Adrenal gland (tissue), 5 donors: ENCODE measurements at regions not wholly inside any gene's neighbourhood (a gene's known extent, or its start where the extent isn't known, plus 50 kb on each side); places are given as distances from the start of the nearest gene placed in this dataset.

ENCODE experiments used
- POLR2A ChIP-seq, 2 donors: fragments of 450-650 bp; IDR thresholded peaks; one replicate each; pipeline ENCODE4 v1.6.1; 2017; ENCODE audit warnings: antibody characterized with exemption in 2 of 2, mild to moderate bottlenecking in 2 of 2, moderate library complexity in 1 of 2
- TF ChIP-seq, protein P1 (sequence below), 6 experiments: fragments of 450-650 bp in 4 of 6; fragments of 200-600 bp in 2 of 6; sonication (generic) in 1 of 6; IDR thresholded peaks; 1 replicate in 5 of 6; 2 replicates in 1 of 6; pipeline versions ENCODE4 v1.5.1 to v1.8.0; 2016 to 2021; ENCODE audit warnings: antibody characterized with exemption in 6 of 6, mild to moderate bottlenecking in 2 of 6, moderate library complexity in 1 of 6
- donor health status: DM: no; HTN: no; CAD: no.

DNA sequence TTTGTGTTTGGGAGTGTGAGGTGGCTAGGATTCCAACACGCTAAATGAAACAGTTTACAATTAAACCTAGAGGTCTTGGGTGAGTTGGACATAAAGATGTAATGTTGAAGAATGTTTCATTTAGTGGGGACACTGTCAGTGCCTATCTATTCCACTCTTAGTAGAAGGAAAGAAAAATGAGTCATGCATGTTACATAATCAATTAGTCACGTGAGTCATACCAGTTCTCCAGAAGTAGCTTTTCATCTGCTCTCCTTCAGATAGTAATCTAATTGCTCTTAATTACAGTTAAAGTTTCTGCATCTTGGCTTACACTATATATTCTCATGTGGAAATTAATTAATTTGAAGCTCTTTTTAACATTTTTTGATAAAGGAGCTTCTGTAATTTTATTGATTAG is 115.7 kb upstream of the P2RY1 start:
- TF ChIP-seq, protein P1, sequence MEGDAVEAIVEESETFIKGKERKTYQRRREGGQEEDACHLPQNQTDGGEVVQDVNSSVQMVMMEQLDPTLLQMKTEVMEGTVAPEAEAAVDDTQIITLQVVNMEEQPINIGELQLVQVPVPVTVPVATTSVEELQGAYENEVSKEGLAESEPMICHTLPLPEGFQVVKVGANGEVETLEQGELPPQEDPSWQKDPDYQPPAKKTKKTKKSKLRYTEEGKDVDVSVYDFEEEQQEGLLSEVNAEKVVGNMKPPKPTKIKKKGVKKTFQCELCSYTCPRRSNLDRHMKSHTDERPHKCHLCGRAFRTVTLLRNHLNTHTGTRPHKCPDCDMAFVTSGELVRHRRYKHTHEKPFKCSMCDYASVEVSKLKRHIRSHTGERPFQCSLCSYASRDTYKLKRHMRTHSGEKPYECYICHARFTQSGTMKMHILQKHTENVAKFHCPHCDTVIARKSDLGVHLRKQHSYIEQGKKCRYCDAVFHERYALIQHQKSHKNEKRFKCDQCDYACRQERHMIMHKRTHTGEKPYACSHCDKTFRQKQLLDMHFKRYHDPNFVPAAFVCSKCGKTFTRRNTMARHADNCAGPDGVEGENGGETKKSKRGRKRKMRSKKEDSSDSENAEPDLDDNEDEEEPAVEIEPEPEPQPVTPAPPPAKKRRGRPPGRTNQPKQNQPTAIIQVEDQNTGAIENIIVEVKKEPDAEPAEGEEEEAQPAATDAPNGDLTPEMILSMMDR (IDR thresholded peaks at IDR 0.05) = no peak
- TF ChIP-seq POLR2A (IDR thresholded peaks at IDR 0.05) = no peak
